Skeletal muscle tissue (tissue), 3 donors: ENCODE measurements at regions not wholly inside any gene's neighbourhood (a gene's known extent, or its start where the extent isn't known, plus 50 kb on each side); places are given as distances from the start of the nearest gene placed in this dataset.

ENCODE experiments used
- H3K27ac ChIP-seq: one replicate; pipeline ENCODE4 v1.7.0; 2013; ENCODE audit warnings: mild to moderate bottlenecking, low read depth, low read length, inconsistent platforms
- H3K27me3 ChIP-seq, 3 donors: one replicate each; pipeline ENCODE4 v1.7.0; 2013; ENCODE audit warnings: low read length in 3 of 3; ENCODE audit not compliant: control insufficient read depth in 3 of 3, insufficient read depth in 3 of 3
- H3K36me3 ChIP-seq, 3 donors: one replicate each; pipeline ENCODE4 v1.7.0; 2013; ENCODE audit warnings: low read length in 3 of 3; ENCODE audit not compliant: control insufficient read depth in 3 of 3, insufficient read depth in 3 of 3
- H3K4me1 ChIP-seq, 3 donors: one replicate each; pipeline ENCODE4 v1.7.0; 2013; ENCODE audit warnings: low read length in 3 of 3, mild to moderate bottlenecking in 3 of 3; ENCODE audit not compliant: control insufficient read depth in 3 of 3, insufficient read depth in 3 of 3
- H3K4me3 ChIP-seq, 3 donors: one replicate each; pipeline ENCODE4 v1.7.0; 2013; ENCODE audit warnings: low read length in 3 of 3
- H3K9ac ChIP-seq, 3 donors: one replicate each; pipeline ENCODE4 v1.7.0; 2013; ENCODE audit warnings: low read length in 3 of 3, mild to moderate bottlenecking in 3 of 3, moderate library complexity in 2 of 3, low read depth in 1 of 3
- H3K9me3 ChIP-seq, 3 donors: one replicate each; pipeline ENCODE4 v1.7.0; 2013; ENCODE audit warnings: low read length in 3 of 3; ENCODE audit not compliant: control insufficient read depth in 3 of 3
- donor health status: Osteomylitis.

DNA sequence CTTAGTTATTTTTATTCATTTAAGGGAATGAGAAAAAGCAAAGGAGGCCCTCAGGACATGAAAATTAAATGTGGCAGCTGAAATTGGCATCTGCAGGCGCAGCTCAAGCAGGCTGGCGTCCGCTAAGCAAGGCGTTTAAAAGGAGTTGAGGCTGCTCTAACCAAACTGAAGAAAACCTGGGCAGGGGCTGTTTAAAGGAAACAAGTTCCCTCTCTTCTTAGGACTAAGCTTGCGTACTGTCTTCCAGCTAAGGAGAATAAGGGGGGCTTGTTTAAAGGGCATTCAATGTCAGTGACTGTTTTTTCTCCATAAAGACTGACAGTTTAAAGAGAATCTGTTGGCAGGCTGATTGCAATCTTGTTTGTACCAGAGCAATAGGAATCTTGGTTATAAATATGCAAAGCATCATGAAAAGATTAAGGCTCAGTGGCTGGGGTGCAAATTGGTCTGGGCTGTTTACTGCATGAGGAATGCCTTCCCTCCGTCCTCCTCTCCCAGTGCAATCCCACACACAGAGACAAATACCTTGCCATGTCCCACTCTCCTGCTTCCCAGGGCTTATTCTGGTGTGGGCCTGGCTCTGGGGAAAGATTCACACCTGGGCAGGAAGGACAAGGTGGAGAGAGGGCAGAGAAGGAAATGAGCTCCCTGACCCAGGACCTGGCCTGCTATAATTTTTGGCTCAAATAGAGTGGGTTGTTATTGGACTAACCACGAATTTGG is 85.9 kb upstream of the LIFR start:
- H3K36me3 ChIP-seq: no peaks in the 10 kb centered on the region
- H3K27me3 ChIP-seq: no peaks in the 10 kb centered on the region
- H3K9ac ChIP-seq: no peak overlapping the region
- peaks cover 0 to 8% (median 0%) of the 10 kb centered on the region in 3 donors for H3K4me1 ChIP-seq
- H3K9me3 ChIP-seq: no peaks in the 10 kb centered on the region
- H3K27ac ChIP-seq: no peak overlapping the region
- H3K4me3 ChIP-seq: no peak overlapping the region

DNA sequence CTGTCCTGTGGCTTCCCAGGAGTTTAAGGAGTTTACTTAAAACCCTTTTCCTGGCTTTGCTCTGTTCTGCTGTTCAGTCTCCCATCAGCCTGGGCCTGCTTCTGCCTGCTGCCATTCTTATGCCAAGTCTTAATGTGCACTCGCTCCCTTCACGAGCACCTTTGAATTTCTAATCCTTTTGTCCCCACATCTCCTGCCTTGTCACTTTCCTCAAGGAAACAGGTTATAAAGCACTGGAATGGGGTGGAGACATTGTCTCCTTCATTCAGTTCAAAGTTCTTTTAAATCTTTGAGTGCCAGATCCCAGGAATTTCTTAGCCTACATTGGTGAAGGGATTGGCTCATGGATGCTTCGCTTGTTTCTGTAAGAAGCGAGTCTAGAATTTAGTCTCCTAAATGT is 87.2 kb upstream of the LIFR start:
- Histone ChIP-seq H3K9ac (no peak overlapping the region), H3K27ac (no peak overlapping the region), H3K4me3 (no peak overlapping the region), H3K27me3 (no peaks in the 10 kb centered on the region), H3K36me3 (no peaks in the 10 kb centered on the region), H3K4me1 (peaks cover 0 to 8% (median 0%) of the 10 kb centered on the region in 3 donors), H3K9me3 (no peaks in the 10 kb centered on the region)

DNA sequence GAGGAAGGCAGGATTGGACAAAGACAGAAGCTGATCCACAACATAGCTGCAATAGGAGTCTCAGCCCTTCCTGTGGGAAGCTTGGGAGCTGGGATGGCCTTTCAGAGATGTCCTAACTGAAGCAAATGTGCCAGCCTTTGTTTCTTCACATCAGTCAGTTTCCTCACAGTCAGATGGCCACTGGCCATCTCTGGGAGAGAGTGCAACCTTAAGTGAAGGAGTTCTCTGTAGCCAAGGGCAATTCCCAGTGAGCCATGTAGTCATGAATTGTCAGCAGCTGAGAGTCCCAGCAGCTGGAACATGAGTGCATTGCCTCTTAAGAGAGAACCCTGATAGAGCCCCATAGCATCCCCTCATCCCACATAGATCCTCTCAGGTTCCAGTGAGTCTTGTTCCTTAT is 89.1 kb upstream of the LIFR start:
- no peaks in the 10 kb centered on the region for H3K27me3 ChIP-seq
- H3K4me1 ChIP-seq: peaks cover 0 to 8% (median 0%) of the 10 kb centered on the region in 3 donors
- no peak overlapping the region for H3K27ac ChIP-seq
- no peaks in the 10 kb centered on the region for H3K9me3 ChIP-seq
- H3K4me3 ChIP-seq: no peak overlapping the region
- no peak overlapping the region for H3K9ac ChIP-seq
- no peaks in the 10 kb centered on the region for H3K36me3 ChIP-seq

DNA sequence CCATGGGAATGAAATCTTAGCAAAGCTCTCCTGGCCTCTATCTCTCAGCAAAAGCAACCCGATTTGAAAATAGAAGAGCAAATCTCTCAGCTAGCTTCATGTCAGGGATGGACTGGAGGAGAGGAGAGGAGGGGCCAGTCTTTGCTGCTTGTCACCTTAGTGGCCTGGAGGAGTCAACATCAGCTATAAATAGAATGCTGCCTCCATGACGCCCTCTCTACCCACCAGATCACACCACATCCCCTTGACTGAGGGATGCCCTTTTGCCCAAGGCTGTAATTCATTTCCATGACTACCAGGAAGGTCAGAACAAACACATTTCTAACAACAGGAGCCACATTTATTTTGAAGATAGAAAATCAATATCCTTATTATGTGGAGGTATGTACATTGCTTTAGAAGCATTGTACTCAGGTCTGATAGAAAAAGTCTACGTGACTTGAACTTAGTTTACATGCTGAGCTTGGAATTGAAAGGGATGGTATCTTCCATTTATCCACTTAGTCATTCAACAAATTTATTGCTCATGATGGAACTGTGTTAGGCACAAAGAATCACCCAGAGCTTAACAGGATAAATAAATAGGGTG is 92.4 kb upstream of the LIFR start:
- H3K4me3 ChIP-seq: no peak overlapping the region
- H3K27ac ChIP-seq: no peak overlapping the region
- no peaks in the 10 kb centered on the region for H3K9me3 ChIP-seq
- H3K4me1 ChIP-seq: peaks cover 0 to 7% (median 0%) of the 10 kb centered on the region in 3 donors
- no peaks in the 10 kb centered on the region for H3K27me3 ChIP-seq
- no peaks in the 10 kb centered on the region for H3K36me3 ChIP-seq
- H3K9ac ChIP-seq: no peak overlapping the region

DNA sequence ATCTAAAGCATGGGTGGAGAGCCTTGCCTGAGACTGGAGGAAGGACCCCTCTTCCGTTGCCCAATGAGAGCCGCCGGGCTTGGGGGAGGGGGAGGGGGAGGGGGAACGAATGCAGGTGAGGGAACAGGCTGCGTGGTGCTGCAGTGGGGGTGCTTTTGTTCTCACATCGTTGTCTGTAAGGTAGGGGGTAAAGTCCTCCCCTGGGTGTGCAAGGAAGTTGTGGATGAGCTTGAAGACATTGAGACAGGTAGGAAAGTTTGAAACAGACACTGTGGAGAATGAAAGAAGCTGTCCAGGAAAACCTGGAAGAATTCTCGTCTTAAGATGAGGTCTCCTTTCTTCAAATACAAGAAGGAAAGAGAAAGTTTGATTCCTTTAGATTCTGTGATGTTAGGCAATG is 94.1 kb upstream of the LIFR start:
- H3K9ac ChIP-seq: no peak overlapping the region
- peaks cover 0 to 7% (median 0%) of the 10 kb centered on the region in 3 donors for H3K4me1 ChIP-seq
- H3K36me3 ChIP-seq: no peaks in the 10 kb centered on the region
- peak overlapping the region in 1 of 3 donors; percentile 38 for H3K4me3 ChIP-seq
- H3K27me3 ChIP-seq: no peaks in the 10 kb centered on the region
- H3K9me3 ChIP-seq: no peaks in the 10 kb centered on the region
- H3K27ac ChIP-seq: no peak overlapping the region

DNA sequence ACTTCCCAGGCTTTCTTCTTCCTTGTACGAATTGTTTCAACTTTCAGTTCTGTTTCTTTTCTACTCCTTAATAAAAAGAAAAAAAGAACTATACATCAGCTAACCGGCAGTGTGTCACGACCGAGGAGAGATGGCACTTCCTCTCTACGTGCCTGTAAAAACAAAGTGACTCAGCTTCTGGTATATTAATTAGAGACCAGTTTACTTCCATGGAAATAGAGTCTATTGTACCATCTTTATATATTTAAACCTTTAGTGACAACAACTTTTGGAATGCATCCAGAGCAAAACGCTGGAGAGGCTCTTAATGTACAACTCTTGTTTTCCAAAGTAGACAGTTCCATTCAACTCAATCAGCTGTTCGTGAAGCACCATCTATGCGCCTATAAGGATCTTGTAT is 94.5 kb upstream of the LIFR start:
- no peak overlapping the region for H3K27ac ChIP-seq
- peak overlapping the region in 1 of 3 donors; percentile 38 for H3K4me3 ChIP-seq

DNA sequence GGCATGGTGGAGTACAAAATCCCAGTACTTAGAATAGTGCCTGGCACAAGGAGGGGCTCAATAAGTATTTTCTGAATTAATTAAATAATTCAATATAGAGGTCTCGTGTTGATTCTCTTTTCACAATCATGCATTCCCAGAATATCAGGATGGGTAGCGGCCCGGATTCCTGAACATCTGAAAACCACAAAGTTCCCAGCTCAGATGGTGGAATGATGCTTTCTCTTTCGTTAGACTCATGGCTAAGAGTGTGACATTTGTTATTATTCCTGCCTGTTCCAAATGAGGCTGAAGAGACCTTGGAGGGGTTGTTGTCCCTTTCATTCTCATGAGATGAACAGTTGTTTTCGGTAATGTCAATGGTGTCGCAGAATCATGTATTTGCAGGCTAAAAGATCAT is 95.4 kb upstream of the LIFR start:
- Histone ChIP-seq H3K27ac (no peak overlapping the region), H3K27me3 (no peaks in the 10 kb centered on the region), H3K4me1 (peaks cover 0 to 7% (median 0%) of the 10 kb centered on the region in 3 donors), H3K36me3 (no peaks in the 10 kb centered on the region), H3K9ac (no peak overlapping the region), H3K9me3 (no peaks in the 10 kb centered on the region), H3K4me3 (no peak overlapping the region)

More for the DNA sequence above, 94.5 kb upstream of the LIFR start:
- Histone ChIP-seq H3K9me3 (no peaks in the 10 kb centered on the region), H3K9ac (no peak overlapping the region), H3K36me3 (no peaks in the 10 kb centered on the region), H3K4me1 (peaks cover 0 to 7% (median 0%) of the 10 kb centered on the region in 3 donors), H3K27me3 (no peaks in the 10 kb centered on the region)

DNA sequence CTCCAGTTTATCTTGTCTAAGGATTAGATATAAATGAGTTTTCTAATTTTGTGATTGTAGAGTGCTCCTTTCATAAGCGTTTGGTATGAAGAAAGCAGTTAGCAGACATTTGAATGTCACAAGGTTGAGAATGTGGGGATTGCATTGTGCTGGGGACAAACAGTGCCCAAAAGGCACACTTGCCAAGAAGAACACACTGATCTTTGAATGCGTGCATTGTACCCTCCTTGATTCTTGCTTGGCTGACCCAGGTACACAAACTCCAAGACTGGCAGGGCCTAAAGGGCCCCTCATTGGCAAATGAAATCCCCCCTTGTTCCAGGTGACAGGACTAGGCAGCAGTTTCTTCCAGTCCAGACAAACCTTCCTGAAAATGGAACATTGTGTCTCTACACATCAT is 96.9 kb upstream of the LIFR start:
- Histone ChIP-seq H3K27me3 (no peaks in the 10 kb centered on the region), H3K9me3 (no peaks in the 10 kb centered on the region), H3K4me3 (no peak overlapping the region), H3K4me1 (peaks cover 0 to 10% (median 0%) of the 10 kb centered on the region in 3 donors), H3K9ac (no peak overlapping the region), H3K36me3 (no peaks in the 10 kb centered on the region), H3K27ac (no peak overlapping the region)

DNA sequence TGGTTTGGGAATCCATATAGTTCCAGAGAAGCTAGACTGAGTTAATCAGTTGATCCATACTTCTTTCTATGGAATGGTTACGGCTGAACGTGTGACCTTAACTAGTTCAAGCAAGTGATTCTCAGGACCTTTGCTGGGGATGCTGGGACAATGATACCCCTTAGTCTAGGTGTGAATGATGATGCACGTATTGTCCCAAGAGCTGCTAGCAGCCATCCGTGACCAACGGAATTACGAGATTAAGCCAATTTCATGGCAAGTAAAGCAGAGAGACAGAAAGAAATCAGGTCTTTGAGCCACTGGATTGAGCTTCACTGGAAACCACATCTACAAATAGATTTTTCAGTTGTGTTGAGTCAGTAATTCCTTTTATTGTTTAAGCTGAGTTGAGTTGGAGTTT is 99.2 kb upstream of the LIFR start:
- Histone ChIP-seq H3K27me3 (no peaks in the 10 kb centered on the region), H3K9me3 (no peaks in the 10 kb centered on the region), H3K9ac (no peak overlapping the region), H3K4me3 (no peak overlapping the region), H3K27ac (no peak overlapping the region), H3K36me3 (no peaks in the 10 kb centered on the region), H3K4me1 (peaks cover 0 to 8% (median 0%) of the 10 kb centered on the region in 3 donors)

DNA sequence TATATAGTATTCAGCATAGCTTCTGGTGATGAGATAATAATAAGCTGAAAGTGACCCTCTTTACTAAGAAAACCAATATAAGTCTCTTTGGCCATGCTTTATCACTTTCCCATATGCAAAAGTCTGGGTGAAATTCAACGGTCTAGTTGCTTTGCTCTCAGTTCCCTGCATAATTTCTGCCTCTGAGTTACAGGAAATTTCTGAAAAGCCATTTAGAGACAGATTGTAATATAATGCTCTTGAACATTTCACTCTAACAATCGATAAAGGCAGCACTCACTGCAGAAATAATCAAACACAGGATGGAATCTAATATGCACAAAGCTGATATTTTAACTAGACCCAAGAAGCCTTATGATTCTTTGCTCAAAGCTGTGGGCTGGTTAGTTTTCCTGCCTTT is 100.1 kb upstream of the LIFR start:
- Histone ChIP-seq H3K4me1 (peaks cover 0 to 5% (median 3%) of the 10 kb centered on the region in 3 donors), H3K36me3 (no peaks in the 10 kb centered on the region), H3K27ac (no peak overlapping the region), H3K27me3 (no peaks in the 10 kb centered on the region), H3K4me3 (no peak overlapping the region), H3K9me3 (no peaks in the 10 kb centered on the region), H3K9ac (no peak overlapping the region)
